ENCODE measurements at regions not wholly inside any gene's neighbourhood (a gene's known extent, or its start where the extent isn't known, plus 50 kb on each side); places are given as distances from the start of the nearest gene placed in this dataset.

- no peak for DNase-seq
Measured at GRCh38 chr11:98136357-98136756, 884.4 kb upstream of the CNTN5 start.

- no peak for DNase-seq
Measured at GRCh38 chr11:98137437-98137836, 883.3 kb upstream of the CNTN5 start.

- DNase-seq: no peak
Measured at GRCh38 chr11:98143661-98144060, 877.1 kb upstream of the CNTN5 start.

- DNase-seq: no peak
Measured at GRCh38 chr11:98153752-98154151, 867.0 kb upstream of the CNTN5 start.

GRCh38 chr11:98155696-98156095 is 865.1 kb upstream of the CNTN5 start:
- DNase-seq: peak; percentile 2

- DNase-seq: no peak
Measured at GRCh38 chr11:98177925-98178324, 842.8 kb upstream of the CNTN5 start.

GRCh38 chr11:98180511-98180910 is 840.2 kb upstream of the CNTN5 start:
- DNase-seq: no peak

GRCh38 chr11:98180921-98181320 is 839.8 kb upstream of the CNTN5 start:
- no peak for DNase-seq

GRCh38 chr11:98183034-98183433 is 837.7 kb upstream of the CNTN5 start:
- no peak for DNase-seq

GRCh38 chr11:98185245-98185644 is 835.5 kb upstream of the CNTN5 start:
- DNase-seq: no peak

- no peak for DNase-seq
Measured at GRCh38 chr11:98194611-98195010, 826.1 kb upstream of the CNTN5 start.

- no peak for DNase-seq
Measured at GRCh38 chr11:98195300-98195699, 825.4 kb upstream of the CNTN5 start.

GRCh38 chr11:98207086-98207485 is 813.7 kb upstream of the CNTN5 start:
- DNase-seq: no peak

GRCh38 chr11:98227278-98227677 is 793.5 kb upstream of the CNTN5 start:
- peak; percentile 54 for DNase-seq

GRCh38 chr11:98230678-98231077 is 790.1 kb upstream of the CNTN5 start:
- no peak for DNase-seq

- DNase-seq: no peak
Measured at GRCh38 chr11:98234698-98235097, 786.1 kb upstream of the CNTN5 start.

GRCh38 chr11:98243897-98244296 is 776.9 kb upstream of the CNTN5 start:
- DNase-seq: no peak

GRCh38 chr11:98260983-98261382 is 759.8 kb upstream of the CNTN5 start:
- no peak for DNase-seq

- no peak for DNase-seq
Measured at GRCh38 chr11:98277251-98277912, 743.4 kb upstream of the CNTN5 start.

GRCh38 chr11:98289617-98290263 is 731.0 kb upstream of the CNTN5 start:
- no peak for DNase-seq

GRCh38 chr11:98296091-98296880 is 724.5 kb upstream of the CNTN5 start:
- DNase-seq: no peak

- DNase-seq: no peak
Measured at GRCh38 chr11:98300719-98301118, 720.0 kb upstream of the CNTN5 start.

All from muscle of arm (tissue), 1 donor.